DOHH2 (cell line): ENCODE measurements at regions not wholly inside any gene's neighbourhood (a gene's known extent, or its start where the extent isn't known, plus 50 kb on each side); places are given as distances from the start of the nearest gene placed in this dataset.

Experiments used
- EZH2phosphoT487 ChIP-seq: fragments of 200-600 bp; sonication (generic); IDR thresholded peaks from 2 replicates; pipeline ENCODE4 v1.6.1; 2017; ENCODE audit warnings: borderline replicate concordance, mild to moderate bottlenecking, antibody characterized with exemption, low read length, moderate library complexity, mixed read lengths
- TF ChIP-seq, protein P1 (sequence below): fragments of 200-600 bp; sonication (generic); IDR thresholded peaks from one replicate; pipeline ENCODE4 v1.5.1; 2014; ENCODE audit warnings: antibody characterized with exemption, mild to moderate bottlenecking, low read depth, low read length; ENCODE audit not compliant: poor library complexity, severe bottlenecking

DNA sequence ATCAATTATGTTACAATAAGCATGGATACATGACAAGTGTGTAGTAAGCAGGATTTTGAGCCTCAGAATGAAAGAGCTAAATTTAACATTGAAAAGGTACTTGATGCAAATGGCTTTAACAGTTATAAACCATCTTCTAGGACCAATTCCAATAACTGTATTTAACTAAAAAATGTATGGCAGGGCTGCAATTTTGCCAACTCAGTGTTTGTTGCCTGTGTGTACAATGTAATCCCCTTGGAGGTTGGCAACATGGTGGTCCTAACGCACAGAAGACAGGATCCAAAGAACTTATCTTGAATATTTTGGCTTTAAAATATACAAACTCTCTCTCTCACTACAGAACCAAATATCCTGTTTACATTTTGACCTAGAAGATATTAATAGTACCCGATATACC, 2314.1 kb downstream of the LRRC4C start:
- TF ChIP-seq, protein P1, sequence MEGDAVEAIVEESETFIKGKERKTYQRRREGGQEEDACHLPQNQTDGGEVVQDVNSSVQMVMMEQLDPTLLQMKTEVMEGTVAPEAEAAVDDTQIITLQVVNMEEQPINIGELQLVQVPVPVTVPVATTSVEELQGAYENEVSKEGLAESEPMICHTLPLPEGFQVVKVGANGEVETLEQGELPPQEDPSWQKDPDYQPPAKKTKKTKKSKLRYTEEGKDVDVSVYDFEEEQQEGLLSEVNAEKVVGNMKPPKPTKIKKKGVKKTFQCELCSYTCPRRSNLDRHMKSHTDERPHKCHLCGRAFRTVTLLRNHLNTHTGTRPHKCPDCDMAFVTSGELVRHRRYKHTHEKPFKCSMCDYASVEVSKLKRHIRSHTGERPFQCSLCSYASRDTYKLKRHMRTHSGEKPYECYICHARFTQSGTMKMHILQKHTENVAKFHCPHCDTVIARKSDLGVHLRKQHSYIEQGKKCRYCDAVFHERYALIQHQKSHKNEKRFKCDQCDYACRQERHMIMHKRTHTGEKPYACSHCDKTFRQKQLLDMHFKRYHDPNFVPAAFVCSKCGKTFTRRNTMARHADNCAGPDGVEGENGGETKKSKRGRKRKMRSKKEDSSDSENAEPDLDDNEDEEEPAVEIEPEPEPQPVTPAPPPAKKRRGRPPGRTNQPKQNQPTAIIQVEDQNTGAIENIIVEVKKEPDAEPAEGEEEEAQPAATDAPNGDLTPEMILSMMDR: no peak
- no peak for TF ChIP-seq EZH2phosphoT487
